Fibroblast of lung (primary cell): ENCODE measurements at regions not wholly inside any gene's neighbourhood (a gene's known extent, or its start where the extent isn't known, plus 50 kb on each side); places are given as distances from the start of the nearest gene placed in this dataset.

Source experiments
- CTCF ChIP-seq, 2 donors: IDR thresholded peaks in 1 of 2; conservative IDR thresholded peaks in 1 of 2; 1 replicate in 1 of 2; 2 replicates in 1 of 2; pipeline ENCODE4 v1.5.1; 2011 to 2012; ENCODE audit warnings: low read length in 2 of 2, control low read depth in 1 of 2, inconsistent platforms in 1 of 2, low read depth in 1 of 2, mild to moderate bottlenecking in 1 of 2
- EZH2 ChIP-seq: IDR thresholded peaks from 2 replicates; pipeline ENCODE4 v1.5.1; 2012; ENCODE audit warnings: low read length, control low read depth, mild to moderate bottlenecking; ENCODE audit errors: missing control alignments

- TF ChIP-seq CTCF (conservative IDR thresholded peaks at IDR 0.05 in 1 of 2, IDR thresholded peaks at IDR 0.05 in 1 of 2; ENCODE audit: low read depth in 1 of 2, low read length in 2 of 2): no peak
- no peak for TF ChIP-seq EZH2
These were observed 97.8 kb downstream of the TYW3 start for GRCh38 chr1:74830766-74831165.
